AG04449 (cell line): ENCODE measurements at regions not wholly inside any gene's neighbourhood (a gene's known extent, or its start where the extent isn't known, plus 50 kb on each side); places are given as distances from the start of the nearest gene placed in this dataset.

ENCODE experiments used
- CTCF ChIA-PET: fragments of 350-600 bp; formaldehyde crosslinking; extraction: SDS; loops from one replicate; lab custom pipeline; 2021; ENCODE audit warnings: antibody characterized with exemption; lab: Yijun Ruan, JAX
- POLR2A ChIA-PET: fragments of 400-600, 350-600 bp; formaldehyde crosslinking; extraction: SDS; loops from one replicate; lab custom pipeline; 2020; ENCODE audit warnings: antibody characterized with exemption, inconsistent platforms; lab: Yijun Ruan, JAX
- DNase-seq: peaks from one replicate; pipeline ENCODE4 v3.0.0-alpha.2; 2010; ENCODE audit warnings: low read depth, low spot score
- H3K4me3 ChIP-seq: 2 replicates; pipeline ENCODE4 v1.5.1; 2011; ENCODE audit warnings: low read depth, mild to moderate bottlenecking, control low read depth, low read length
- TF ChIP-seq, protein P1 (sequence below): IDR thresholded peaks from one replicate; pipeline ENCODE4 v1.5.1; 2011; ENCODE audit warnings: mild to moderate bottlenecking, moderate library complexity, low read length, control low read depth, inconsistent platforms; ENCODE audit not compliant: insufficient read depth; ENCODE audit errors: missing control alignments

DNA sequence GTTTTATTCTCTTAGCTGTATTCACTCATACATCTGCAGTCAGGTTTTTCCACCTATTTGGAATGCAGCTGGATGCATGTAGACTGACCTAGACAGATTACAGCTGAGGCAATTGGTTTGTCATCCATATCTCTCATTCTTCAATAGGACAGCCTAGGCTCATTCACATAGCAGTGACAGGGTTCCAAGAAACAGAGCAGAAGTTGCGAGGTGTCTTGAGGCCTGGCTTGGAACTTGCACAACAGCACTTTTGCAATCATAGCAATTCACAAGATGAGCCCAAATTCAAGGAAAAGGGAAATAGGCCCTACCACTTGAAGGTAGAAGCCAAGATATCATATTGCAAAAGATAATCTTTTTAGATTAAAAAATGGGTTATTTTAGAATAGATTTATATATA, 508.9 kb upstream of the JAG1 start:
- TF ChIP-seq, protein P1, sequence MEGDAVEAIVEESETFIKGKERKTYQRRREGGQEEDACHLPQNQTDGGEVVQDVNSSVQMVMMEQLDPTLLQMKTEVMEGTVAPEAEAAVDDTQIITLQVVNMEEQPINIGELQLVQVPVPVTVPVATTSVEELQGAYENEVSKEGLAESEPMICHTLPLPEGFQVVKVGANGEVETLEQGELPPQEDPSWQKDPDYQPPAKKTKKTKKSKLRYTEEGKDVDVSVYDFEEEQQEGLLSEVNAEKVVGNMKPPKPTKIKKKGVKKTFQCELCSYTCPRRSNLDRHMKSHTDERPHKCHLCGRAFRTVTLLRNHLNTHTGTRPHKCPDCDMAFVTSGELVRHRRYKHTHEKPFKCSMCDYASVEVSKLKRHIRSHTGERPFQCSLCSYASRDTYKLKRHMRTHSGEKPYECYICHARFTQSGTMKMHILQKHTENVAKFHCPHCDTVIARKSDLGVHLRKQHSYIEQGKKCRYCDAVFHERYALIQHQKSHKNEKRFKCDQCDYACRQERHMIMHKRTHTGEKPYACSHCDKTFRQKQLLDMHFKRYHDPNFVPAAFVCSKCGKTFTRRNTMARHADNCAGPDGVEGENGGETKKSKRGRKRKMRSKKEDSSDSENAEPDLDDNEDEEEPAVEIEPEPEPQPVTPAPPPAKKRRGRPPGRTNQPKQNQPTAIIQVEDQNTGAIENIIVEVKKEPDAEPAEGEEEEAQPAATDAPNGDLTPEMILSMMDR = no peak
- POLR2A ChIA-PET = no interaction called here
- no peak for DNase-seq
- H3K4me3 ChIP-seq = no peak overlapping the region
- CTCF ChIA-PET = interaction anchor here (1.0 to 1.3 kb wide), 2 partner anchors 11 to 714 kb away, joined by 3 read pairs; no protein-coding TSS in a partner anchor

DNA sequence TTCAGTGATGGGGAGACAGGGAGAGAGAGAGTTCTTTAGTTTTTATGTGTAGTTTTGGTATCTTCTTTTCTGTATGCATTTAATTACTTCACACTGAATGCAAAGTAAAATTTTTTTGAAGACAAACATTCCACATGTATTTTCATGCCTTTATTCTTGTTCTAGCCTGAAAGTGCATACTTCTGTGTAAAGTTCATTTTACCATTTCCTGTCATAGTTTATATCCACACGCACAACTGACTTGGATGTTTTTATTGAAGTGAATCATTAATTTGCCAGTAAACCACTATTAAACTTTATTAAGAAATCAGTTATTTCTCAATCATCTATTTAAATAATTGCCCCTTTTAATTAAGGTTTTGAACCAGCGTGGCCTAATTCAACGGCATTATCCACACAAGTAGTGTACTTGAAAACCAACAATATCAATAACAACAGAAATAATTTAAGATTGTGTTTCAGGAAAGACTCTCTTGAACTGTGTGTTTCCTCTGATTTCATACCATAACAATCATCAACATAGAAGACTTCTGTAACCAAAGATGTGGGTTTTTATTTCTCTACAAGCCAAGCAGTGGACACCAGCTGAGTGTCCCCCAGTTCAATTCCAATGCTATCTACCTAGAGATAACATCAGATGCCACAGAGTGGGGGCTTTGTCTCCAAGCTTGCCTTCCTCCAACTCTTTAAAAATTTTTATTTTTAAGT, 512.7 kb upstream of the JAG1 start:
- no peak overlapping the region for H3K4me3 ChIP-seq
- POLR2A ChIA-PET = no interaction called here
- TF ChIP-seq, protein P1 = no peak
- no peak for DNase-seq
- CTCF ChIA-PET = interaction anchor here (1.3 to 1.5 kb wide), 2 partner anchors 19 to 21 kb away, joined by 4 to 7 read pairs; no protein-coding TSS in a partner anchor

DNA sequence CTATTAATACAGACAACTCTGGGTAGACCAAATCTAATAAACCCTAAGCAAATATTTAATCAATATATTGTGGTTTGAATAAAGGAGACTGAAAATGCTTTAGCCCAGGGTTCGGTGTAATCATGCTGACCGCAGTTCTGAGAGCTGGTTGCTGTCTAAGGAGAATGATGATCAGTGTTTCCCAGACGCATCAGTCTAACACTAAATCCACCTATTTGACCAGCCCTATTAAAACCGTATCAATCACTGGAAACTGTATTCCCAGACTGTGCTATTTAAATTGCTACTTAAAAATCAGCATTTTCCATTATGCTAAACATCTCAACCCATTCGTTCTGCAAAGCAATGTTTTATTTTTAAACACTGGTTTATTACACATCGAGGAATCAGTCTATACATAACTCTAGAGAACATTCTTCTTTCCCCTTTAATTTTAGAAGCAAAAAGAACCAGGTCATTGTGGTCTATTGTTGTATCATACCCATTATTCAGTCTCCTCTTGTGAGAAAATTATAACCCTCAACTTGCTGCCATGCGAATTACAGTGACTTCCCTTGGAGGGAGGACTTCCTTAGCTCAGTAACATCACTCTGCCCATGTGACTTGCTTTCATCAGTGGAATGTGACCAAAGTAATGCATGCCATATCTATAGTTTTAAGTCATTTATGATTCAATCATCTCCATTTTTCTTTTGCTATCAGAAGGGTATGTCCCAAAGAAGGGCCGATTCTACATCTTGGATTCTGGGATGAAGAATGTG, 515.2 kb upstream of the JAG1 start:
- DNase-seq = no peak
- TF ChIP-seq, protein P1 = no peak
- H3K4me3 ChIP-seq = no peak overlapping the region
- ChIA-PET POLR2A (no interaction called here), CTCF (interaction anchor here (0.9 to 1.5 kb wide), 3 partner anchors 17 to 19 kb away, joined by 3 to 7 read pairs (median 3); no protein-coding TSS in a partner anchor)

DNA sequence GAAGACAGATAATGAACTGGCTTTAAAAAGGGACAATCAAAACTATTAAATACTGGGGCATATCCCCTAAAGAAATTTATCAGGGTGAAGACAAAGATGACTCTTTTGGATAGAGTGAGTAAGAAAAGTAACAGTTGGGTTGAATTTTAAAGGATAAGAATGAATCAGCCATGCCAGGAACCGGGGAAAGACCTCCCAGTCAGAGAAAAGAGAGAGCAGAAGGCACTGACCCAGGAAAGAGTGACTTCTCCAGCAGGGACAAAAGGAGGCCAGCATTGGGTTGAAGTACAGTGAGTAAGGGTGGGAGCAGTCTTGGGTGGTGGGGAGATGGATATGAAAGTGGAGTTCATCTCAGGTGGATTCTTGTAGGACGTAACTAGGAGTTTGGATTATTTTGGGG, 516.9 kb upstream of the JAG1 start:
- no peak for DNase-seq
- CTCF ChIA-PET = interaction anchor here (0.5 to 1.3 kb wide), 2 partner anchors 15 to 353 kb away, joined by 3 to 4 read pairs; no protein-coding TSS in a partner anchor
- H3K4me3 ChIP-seq = no peak overlapping the region
- POLR2A ChIA-PET = no interaction called here
- TF ChIP-seq, protein P1 = no peak

DNA sequence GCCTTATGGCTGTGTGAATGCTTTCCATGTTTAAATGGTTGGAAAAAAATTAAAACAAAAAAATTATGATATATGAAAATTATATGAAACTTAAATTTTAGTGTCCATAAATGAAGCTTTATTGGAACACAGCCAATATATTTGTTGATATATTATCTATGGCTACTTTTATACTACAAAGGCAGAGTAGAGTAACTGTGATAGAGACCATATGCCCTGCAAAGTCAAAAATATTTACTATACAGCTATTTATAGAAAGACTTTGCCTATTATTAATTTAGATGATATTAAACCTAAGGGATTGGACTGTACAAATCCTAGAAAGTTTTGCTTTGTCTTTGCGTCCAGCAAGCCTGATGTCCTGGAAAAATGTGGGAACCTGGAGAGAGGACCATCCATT, 518.3 kb upstream of the JAG1 start:
- CTCF ChIA-PET = interaction anchor here (0.6 kb wide), 1 partner anchor 909 kb away, joined by 3 read pairs; no protein-coding TSS in a partner anchor
- POLR2A ChIA-PET = no interaction called here
- no peak overlapping the region for H3K4me3 ChIP-seq
- DNase-seq = no peak
- TF ChIP-seq, protein P1 = no peak

DNA sequence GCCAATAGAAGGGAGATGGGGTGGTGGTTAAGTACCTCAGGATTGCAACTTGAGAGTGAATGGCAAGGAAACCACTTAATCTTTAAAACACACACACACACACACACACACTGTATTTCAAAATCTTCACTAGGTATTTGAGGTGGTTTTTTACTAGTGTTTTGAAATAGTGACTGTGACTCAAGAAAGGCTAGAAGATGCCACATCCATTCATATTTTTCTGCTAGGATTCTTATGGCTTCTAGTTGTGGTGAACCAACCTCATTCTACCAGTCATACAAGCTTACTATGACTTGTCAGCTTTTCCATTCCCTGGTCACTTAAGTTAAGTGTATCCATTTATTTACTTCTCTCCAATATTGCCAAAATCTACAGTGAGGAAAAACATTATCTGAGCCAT, 519.4 kb upstream of the JAG1 start:
- ChIA-PET POLR2A (no interaction called here), CTCF (interaction anchor here (0.9 to 1.3 kb wide), 3 partner anchors 12 to 24 kb away, joined by 3 to 5 read pairs (median 4); no protein-coding TSS in a partner anchor)
- TF ChIP-seq, protein P1 = no peak
- no peak overlapping the region for H3K4me3 ChIP-seq
- no peak for DNase-seq
